ENCODE measurements at regions not wholly inside any gene's neighbourhood (a gene's known extent, or its start where the extent isn't known, plus 50 kb on each side); places are given as distances from the start of the nearest gene placed in this dataset.

- intact Hi-C loops (cut with micrococcal nuclease; ENCODE audit: unreplicated experiment): no loop called here
- CTCF ChIA-PET: no interaction called here
- no peaks in the 10 kb centered on the region for H3K36me3 Mint-ChIP-seq (ENCODE audit: insufficient read depth, unreplicated experiment)
- BruUV-seq (replicated peaks): no TSS peak
- H3K27ac Mint-ChIP-seq (ENCODE audit: unreplicated experiment): no peak overlapping the region
- H3K4me3 Mint-ChIP-seq (ENCODE audit: low read depth, unreplicated experiment): no peak overlapping the region
- DNase-seq: no peak
- no peak for TF ChIP-seq CTCF (IDR thresholded peaks at IDR 0.05; ENCODE audit: unreplicated experiment)
- H3K9me3 Mint-ChIP-seq (ENCODE audit: low read depth, unreplicated experiment): no peaks in the 10 kb centered on the region
- no peaks in the 10 kb centered on the region for H3K27me3 Mint-ChIP-seq (ENCODE audit: unreplicated experiment)
- no peaks in the 10 kb centered on the region for H3K4me1 Mint-ChIP-seq (ENCODE audit: low read depth, unreplicated experiment)
These were observed 413.5 kb upstream of the ZNF462 start for GRCh38 chr9:106449336-106449927.

GRCh38 chr9:106450549-106450948 is 412.4 kb upstream of the ZNF462 start:
- CTCF ChIA-PET: no interaction called here
- intact Hi-C loops (cut with micrococcal nuclease; ENCODE audit: unreplicated experiment): no loop called here
- no peak for DNase-seq
- no peaks in the 10 kb centered on the region for H3K27me3 Mint-ChIP-seq (ENCODE audit: unreplicated experiment)
- no peak overlapping the region for H3K27ac Mint-ChIP-seq (ENCODE audit: unreplicated experiment)
- no peaks in the 10 kb centered on the region for H3K9me3 Mint-ChIP-seq (ENCODE audit: low read depth, unreplicated experiment)
- no TSS peak for BruUV-seq (replicated peaks)
- no peaks in the 10 kb centered on the region for H3K36me3 Mint-ChIP-seq (ENCODE audit: insufficient read depth, unreplicated experiment)
- H3K4me1 Mint-ChIP-seq (ENCODE audit: low read depth, unreplicated experiment): no peaks in the 10 kb centered on the region
- no peak overlapping the region for H3K4me3 Mint-ChIP-seq (ENCODE audit: low read depth, unreplicated experiment)
- TF ChIP-seq CTCF (IDR thresholded peaks at IDR 0.05; ENCODE audit: unreplicated experiment): no peak

- Mint-ChIP-seq H3K4me1 (ENCODE audit: low read depth, unreplicated experiment) (no peaks in the 10 kb centered on the region), H3K27ac (ENCODE audit: unreplicated experiment) (no peak overlapping the region), H3K4me3 (ENCODE audit: low read depth, unreplicated experiment) (no peak overlapping the region), H3K9me3 (ENCODE audit: low read depth, unreplicated experiment) (no peaks in the 10 kb centered on the region), H3K27me3 (ENCODE audit: unreplicated experiment) (no peaks in the 10 kb centered on the region), H3K36me3 (ENCODE audit: insufficient read depth, unreplicated experiment) (no peaks in the 10 kb centered on the region)
- intact Hi-C loops (cut with micrococcal nuclease; ENCODE audit: unreplicated experiment): no loop called here
- no peak for TF ChIP-seq CTCF (IDR thresholded peaks at IDR 0.05; ENCODE audit: unreplicated experiment)
- no TSS peak for BruUV-seq (replicated peaks)
- CTCF ChIA-PET: no interaction called here
- DNase-seq: no peak
These were observed 411.7 kb upstream of the ZNF462 start for GRCh38 chr9:106451223-106451622.

GRCh38 chr9:106456581-106456980 is 406.4 kb upstream of the ZNF462 start:
- no peak overlapping the region for H3K4me3 Mint-ChIP-seq (ENCODE audit: low read depth, unreplicated experiment)
- intact Hi-C loops (cut with micrococcal nuclease; ENCODE audit: unreplicated experiment): no loop called here
- CTCF ChIA-PET: no interaction called here
- H3K9me3 Mint-ChIP-seq (ENCODE audit: low read depth, unreplicated experiment): peaks cover 3% of the 10 kb centered on the region
- BruUV-seq (replicated peaks): no TSS peak
- no peak for TF ChIP-seq CTCF (IDR thresholded peaks at IDR 0.05; ENCODE audit: unreplicated experiment)
- H3K4me1 Mint-ChIP-seq (ENCODE audit: low read depth, unreplicated experiment): no peaks in the 10 kb centered on the region
- H3K27ac Mint-ChIP-seq (ENCODE audit: unreplicated experiment): no peak overlapping the region
- no peaks in the 10 kb centered on the region for H3K36me3 Mint-ChIP-seq (ENCODE audit: insufficient read depth, unreplicated experiment)
- no peaks in the 10 kb centered on the region for H3K27me3 Mint-ChIP-seq (ENCODE audit: unreplicated experiment)
- DNase-seq: no peak
